PC-3 (cell line): ENCODE measurements at regions not wholly inside any gene's neighbourhood (a gene's known extent, or its start where the extent isn't known, plus 50 kb on each side); places are given as distances from the start of the nearest gene placed in this dataset.

Experiments used
- ATAC-seq: fragments of 200-7000 bp; cut with Tn5 transposase; 2 replicates; pipeline ENCODE4 v1.9.1; 2020; ENCODE audit warnings: mild to moderate bottlenecking, moderate library complexity
- BruUV-seq: library from RNA; stranded (reverse); fragments of 400-500 nt; replicated peaks from 2 replicates; lab custom pipeline; 2021; lab: Mats Ljungman, UMichigan
- CTCF ChIA-PET: fragments of 300-600 bp; sonication (Branson Sonifier 250); formaldehyde crosslinking; loops from one replicate; lab custom pipeline; 2022; ENCODE audit warnings: antibody characterized with exemption; lab: Charles Lee
- POLR2A ChIA-PET: fragments of 300-600 bp; sonication (Branson Sonifier 250); formaldehyde crosslinking; loops from one replicate; lab custom pipeline; 2022; ENCODE audit warnings: antibody characterized with exemption; ENCODE audit not compliant: unreplicated experiment; lab: Charles Lee
- DNase-seq: peaks from one replicate; pipeline ENCODE4 v3.0.0-alpha.2; 2015
- H2AFZ ChIP-seq: fragments of 300-600 bp; sonication (generic); 2 replicates; pipeline ENCODE4 v1.6.0; 2016; ENCODE audit warnings: antibody characterized with exemption, low read length
- H3F3A ChIP-seq: fragments of 300-600 bp; sonication (generic); one replicate; pipeline ENCODE4 v1.6.0; 2017; ENCODE audit warnings: antibody characterized with exemption, low read length, control low read depth, mild to moderate bottlenecking; ENCODE audit not compliant: unreplicated experiment
- H3K27ac ChIP-seq: fragments of 300-600 bp; sonication (generic); 2 replicates; pipeline ENCODE4 v1.5.1; 2016; ENCODE audit warnings: mild to moderate bottlenecking, low read length
- H3K27me3 ChIP-seq: fragments of 300-600 bp; sonication (generic); 2 replicates; pipeline ENCODE4 v1.6.1; 2016; ENCODE audit warnings: low read length, mixed read lengths
- H3K36me3 ChIP-seq: fragments of 300-600 bp; sonication (generic); 2 replicates; pipeline ENCODE4 v1.6.1; 2016; ENCODE audit warnings: low read depth, mixed run types, low read length, mixed read lengths
- H3K4me1 ChIP-seq: fragments of 300-600 bp; sonication (generic); 2 replicates; pipeline ENCODE4 v1.5.1; 2016; ENCODE audit warnings: low read length; ENCODE audit not compliant: insufficient read depth
- H3K4me2 ChIP-seq: fragments of 300-600 bp; sonication (generic); 2 replicates; pipeline ENCODE4 v1.6.0; 2016; ENCODE audit warnings: low read length
- H3K4me3 ChIP-seq: fragments of 300-600 bp; sonication (generic); 2 replicates; pipeline ENCODE4 v1.5.1; 2016; ENCODE audit warnings: mild to moderate bottlenecking, low read length, mixed read lengths
- H3K79me2 ChIP-seq: fragments of 300-600 bp; sonication (generic); 2 replicates; pipeline ENCODE4 v1.6.1; 2017; ENCODE audit warnings: low read length, mixed read lengths
- H3K9ac ChIP-seq: fragments of 300-600 bp; sonication (generic); 2 replicates; pipeline ENCODE4 v1.6.0; 2016; ENCODE audit warnings: mild to moderate bottlenecking, low read length
- H3K9me2 ChIP-seq: fragments of 300-600 bp; sonication (generic); replicated peaks from 2 replicates; pipeline ENCODE4 v1.6.1; 2016; ENCODE audit warnings: mixed run types, low read length, mixed read lengths
- H3K9me3 ChIP-seq: fragments of 300-600 bp; sonication (generic); 2 replicates; pipeline ENCODE4 v1.6.1; 2016; ENCODE audit warnings: low read length, mixed read lengths
- H4K20me1 ChIP-seq: fragments of 300-600 bp; sonication (generic); 2 replicates; pipeline ENCODE4 v1.6.1; 2016; ENCODE audit warnings: low read length, mixed read lengths
- EZH2 ChIP-seq: fragments of 300-600 bp; sonication (generic); IDR thresholded peaks from one replicate; pipeline ENCODE4 v1.6.1; 2017; ENCODE audit warnings: antibody characterized with exemption, mild to moderate bottlenecking, low read length; ENCODE audit not compliant: unreplicated experiment
- EZH2phosphoT487 ChIP-seq: fragments of 300-600 bp; sonication (generic); IDR thresholded peaks from 2 replicates; pipeline ENCODE4 v1.6.1; 2018; ENCODE audit warnings: mild to moderate bottlenecking, antibody characterized with exemption, low read length, borderline replicate concordance
- intact Hi-C: fragments of 100-400 bp; cut with micrococcal nuclease; formaldehyde crosslinking; loops from 2 replicates; pipeline ENCODE4 v1.9.0; 2023
- TF ChIP-seq, protein P1 (sequence below): fragments of 300-600 bp; sonication (generic); conservative IDR thresholded peaks from 2 replicates; pipeline ENCODE4 v1.5.1; 2017; ENCODE audit warnings: antibody characterized with exemption, low read depth, mild to moderate bottlenecking, low read length

DNA sequence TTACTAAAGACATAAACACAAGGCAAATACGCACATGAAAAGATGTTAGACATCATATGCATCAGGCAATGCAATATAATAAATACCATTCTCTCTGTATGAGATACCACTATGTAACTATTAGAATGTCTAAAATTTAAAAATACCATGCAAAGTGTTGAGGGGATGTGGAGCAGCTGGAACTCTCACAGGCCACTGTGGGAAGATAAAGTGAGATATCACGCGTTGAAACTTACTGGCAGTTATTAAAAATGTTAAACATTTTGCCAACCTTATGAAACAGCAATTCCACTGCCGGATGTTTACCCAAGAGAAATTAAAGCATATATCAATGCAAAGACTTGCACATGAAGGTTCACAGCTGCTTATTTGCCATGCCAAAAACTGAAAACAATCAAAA lies 556.7 kb downstream of the LRRC70 start:
- Histone ChIP-seq H3K27ac (no peak overlapping the region), H3K9me2 (no peaks in the 10 kb centered on the region), H4K20me1 (no peaks in the 10 kb centered on the region), H3K4me1 (peaks cover 18% of the 10 kb centered on the region), H3K27me3 (no peaks in the 10 kb centered on the region), H3K9ac (no peak overlapping the region), H3K9me3 (no peaks in the 10 kb centered on the region), H3K79me2 (no peaks in the 10 kb centered on the region), H3F3A (no peaks in the 10 kb centered on the region), H3K4me3 (no peak overlapping the region), H3K4me2 (no peak overlapping the region), H2AFZ (no peak overlapping the region), H3K36me3 (no peaks in the 10 kb centered on the region)
- ChIA-PET CTCF (no interaction called here), POLR2A (no interaction called here)
- no peak for ATAC-seq
- DNase-seq: no peak
- TF ChIP-seq, protein P1, sequence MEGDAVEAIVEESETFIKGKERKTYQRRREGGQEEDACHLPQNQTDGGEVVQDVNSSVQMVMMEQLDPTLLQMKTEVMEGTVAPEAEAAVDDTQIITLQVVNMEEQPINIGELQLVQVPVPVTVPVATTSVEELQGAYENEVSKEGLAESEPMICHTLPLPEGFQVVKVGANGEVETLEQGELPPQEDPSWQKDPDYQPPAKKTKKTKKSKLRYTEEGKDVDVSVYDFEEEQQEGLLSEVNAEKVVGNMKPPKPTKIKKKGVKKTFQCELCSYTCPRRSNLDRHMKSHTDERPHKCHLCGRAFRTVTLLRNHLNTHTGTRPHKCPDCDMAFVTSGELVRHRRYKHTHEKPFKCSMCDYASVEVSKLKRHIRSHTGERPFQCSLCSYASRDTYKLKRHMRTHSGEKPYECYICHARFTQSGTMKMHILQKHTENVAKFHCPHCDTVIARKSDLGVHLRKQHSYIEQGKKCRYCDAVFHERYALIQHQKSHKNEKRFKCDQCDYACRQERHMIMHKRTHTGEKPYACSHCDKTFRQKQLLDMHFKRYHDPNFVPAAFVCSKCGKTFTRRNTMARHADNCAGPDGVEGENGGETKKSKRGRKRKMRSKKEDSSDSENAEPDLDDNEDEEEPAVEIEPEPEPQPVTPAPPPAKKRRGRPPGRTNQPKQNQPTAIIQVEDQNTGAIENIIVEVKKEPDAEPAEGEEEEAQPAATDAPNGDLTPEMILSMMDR: no peak
- no peak for TF ChIP-seq EZH2
- TF ChIP-seq EZH2phosphoT487: no peak
- intact Hi-C loops: no loop called here
- BruUV-seq: no TSS peak

DNA sequence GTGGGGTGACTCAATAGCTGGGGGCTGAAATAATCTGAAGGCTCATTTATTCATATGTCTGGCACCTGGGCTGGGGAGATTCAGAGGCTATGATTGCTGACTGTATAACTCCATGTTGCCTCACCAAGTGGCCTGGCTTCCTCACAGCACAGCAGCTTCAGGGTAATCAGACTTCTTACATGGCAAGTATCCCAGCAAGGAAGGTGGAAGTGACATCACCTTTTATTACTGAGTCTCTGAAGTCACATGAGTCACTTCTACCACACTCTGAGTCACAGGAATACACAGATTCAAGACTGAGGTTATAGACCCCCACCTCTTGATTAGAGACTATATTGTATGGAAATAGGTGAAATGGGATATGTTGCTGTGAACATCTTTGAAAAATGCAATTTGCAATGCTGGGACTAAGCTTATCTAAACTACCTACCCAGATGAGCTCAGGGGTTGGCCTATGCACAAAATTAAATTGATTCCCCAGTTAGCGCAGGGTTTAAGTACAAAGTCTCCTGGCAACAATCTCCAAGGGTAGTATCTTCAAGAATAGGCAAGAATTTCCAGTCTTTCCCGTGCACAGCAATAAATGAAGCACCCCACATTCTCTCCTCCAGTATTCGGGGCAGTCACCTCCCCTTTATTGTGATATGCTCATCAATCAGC lies 553.1 kb downstream of the LRRC70 start:
- Histone ChIP-seq H3K9me2 (no peaks in the 10 kb centered on the region), H3K4me1 (peaks cover 40% of the 10 kb centered on the region), H3K9me3 (no peaks in the 10 kb centered on the region), H3F3A (no peaks in the 10 kb centered on the region), H3K4me2 (no peak overlapping the region), H3K9ac (peak overlapping the region; percentile 28; the same call in 1 of the 2 replicates), H3K36me3 (no peaks in the 10 kb centered on the region), H3K27me3 (no peaks in the 10 kb centered on the region), H3K79me2 (no peaks in the 10 kb centered on the region), H2AFZ (no peak overlapping the region), H3K27ac (peak overlapping the region; percentile 78), H3K4me3 (no peak overlapping the region), H4K20me1 (no peaks in the 10 kb centered on the region)
- ChIA-PET CTCF (no interaction called here), POLR2A (no interaction called here)
- BruUV-seq: no TSS peak
- DNase-seq (peak; percentile 86), ATAC-seq (peak; percentile 68)
- intact Hi-C loops: no loop called here
- no peak for TF ChIP-seq EZH2phosphoT487
- TF ChIP-seq EZH2: no peak
- TF ChIP-seq, protein P1: no peak

DNA sequence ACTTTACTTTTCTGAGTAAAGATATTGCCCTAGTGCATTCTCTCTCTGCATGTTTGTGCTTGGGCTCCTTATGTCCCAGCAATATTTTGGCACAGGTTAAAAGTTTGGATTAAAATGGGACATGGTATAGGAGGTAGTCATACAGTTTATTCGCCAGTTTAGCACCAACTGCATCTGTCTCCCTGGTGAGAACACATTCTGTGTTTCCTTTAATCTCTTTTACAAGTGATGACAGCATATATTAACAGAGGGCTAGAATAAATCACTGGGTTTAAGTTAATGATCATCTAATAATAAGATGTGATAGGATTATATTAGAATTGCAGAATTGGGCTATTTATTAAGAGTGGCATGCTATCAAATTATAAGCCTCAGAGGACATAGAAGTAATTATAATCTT lies 550.1 kb downstream of the LRRC70 start:
- H3K27me3 ChIP-seq: no peaks in the 10 kb centered on the region
- BruUV-seq: no TSS peak
- no peaks in the 10 kb centered on the region for H4K20me1 ChIP-seq
- H3K4me1 ChIP-seq: peaks cover 49% of the 10 kb centered on the region
- no peaks in the 10 kb centered on the region for H3K9me2 ChIP-seq
- no peaks in the 10 kb centered on the region for H3K9me3 ChIP-seq
- H3K36me3 ChIP-seq: no peaks in the 10 kb centered on the region
- H3K79me2 ChIP-seq: no peaks in the 10 kb centered on the region
- no peaks in the 10 kb centered on the region for H3F3A ChIP-seq
- no peak for DNase-seq
- no peak overlapping the region for H3K4me2 ChIP-seq
- ChIA-PET CTCF (no interaction called here), POLR2A (no interaction called here)
- peak; percentile 10; the same call in 1 of the 2 replicates for ATAC-seq
- no peak overlapping the region for H2AFZ ChIP-seq
- H3K4me3 ChIP-seq: no peak overlapping the region
- intact Hi-C loops: loop anchor here (2.0 to 10.0 kb wide), 3 partner anchors 26 to 184 kb away; no protein-coding TSS in a partner anchor
- H3K9ac ChIP-seq: no peak overlapping the region
- TF ChIP-seq, protein P1: no peak
- no peak for TF ChIP-seq EZH2
- TF ChIP-seq EZH2phosphoT487: no peak
- peak overlapping the region; percentile 60; the same call in 1 of the 2 replicates for H3K27ac ChIP-seq
